ENCODE measurements at regions not wholly inside any gene's neighbourhood (a gene's known extent, or its start where the extent isn't known, plus 50 kb on each side); places are given as distances from the start of the nearest gene placed in this dataset.

DNA sequence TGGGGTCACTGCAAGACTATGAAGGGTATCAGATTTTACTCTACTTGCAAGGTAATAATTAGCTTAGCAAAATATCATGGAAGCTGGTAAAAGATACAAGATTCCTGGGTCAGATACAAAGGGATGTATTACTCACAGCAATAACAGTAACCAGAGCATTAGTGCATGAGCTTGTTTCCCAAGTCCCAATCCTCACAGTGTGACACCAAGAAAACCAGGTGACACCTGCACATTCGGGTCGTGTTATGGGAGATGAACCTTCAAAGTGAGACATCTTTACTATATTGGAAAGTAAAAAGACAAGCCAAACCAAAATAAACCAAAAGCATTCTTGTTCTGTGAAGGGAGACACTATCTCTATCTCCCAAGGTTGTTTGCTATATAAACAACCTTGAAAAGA lies 528.7 kb upstream of the TGFBR2 start:
- TF ChIP-seq, protein P1, sequence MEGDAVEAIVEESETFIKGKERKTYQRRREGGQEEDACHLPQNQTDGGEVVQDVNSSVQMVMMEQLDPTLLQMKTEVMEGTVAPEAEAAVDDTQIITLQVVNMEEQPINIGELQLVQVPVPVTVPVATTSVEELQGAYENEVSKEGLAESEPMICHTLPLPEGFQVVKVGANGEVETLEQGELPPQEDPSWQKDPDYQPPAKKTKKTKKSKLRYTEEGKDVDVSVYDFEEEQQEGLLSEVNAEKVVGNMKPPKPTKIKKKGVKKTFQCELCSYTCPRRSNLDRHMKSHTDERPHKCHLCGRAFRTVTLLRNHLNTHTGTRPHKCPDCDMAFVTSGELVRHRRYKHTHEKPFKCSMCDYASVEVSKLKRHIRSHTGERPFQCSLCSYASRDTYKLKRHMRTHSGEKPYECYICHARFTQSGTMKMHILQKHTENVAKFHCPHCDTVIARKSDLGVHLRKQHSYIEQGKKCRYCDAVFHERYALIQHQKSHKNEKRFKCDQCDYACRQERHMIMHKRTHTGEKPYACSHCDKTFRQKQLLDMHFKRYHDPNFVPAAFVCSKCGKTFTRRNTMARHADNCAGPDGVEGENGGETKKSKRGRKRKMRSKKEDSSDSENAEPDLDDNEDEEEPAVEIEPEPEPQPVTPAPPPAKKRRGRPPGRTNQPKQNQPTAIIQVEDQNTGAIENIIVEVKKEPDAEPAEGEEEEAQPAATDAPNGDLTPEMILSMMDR (IDR thresholded peaks at IDR 0.05): no peak
- Mint-ChIP-seq H3K4me3 (ENCODE audit: unreplicated experiment) (no peak overlapping the region), H3K27me3 (ENCODE audit: low read depth) (peaks cover 1% of the 10 kb centered on the region), H3K4me1 (ENCODE audit: low read depth) (peaks cover 7% of the 10 kb centered on the region), H3K36me3 (ENCODE audit: low read depth) (peaks cover 5% of the 10 kb centered on the region), H3K9me3 (ENCODE audit: low read depth) (peaks cover 9% of the 10 kb centered on the region), H3K27ac (ENCODE audit: unreplicated experiment) (no peak overlapping the region)
- no peak for DNase-seq (ENCODE audit: low spot score)

DNA sequence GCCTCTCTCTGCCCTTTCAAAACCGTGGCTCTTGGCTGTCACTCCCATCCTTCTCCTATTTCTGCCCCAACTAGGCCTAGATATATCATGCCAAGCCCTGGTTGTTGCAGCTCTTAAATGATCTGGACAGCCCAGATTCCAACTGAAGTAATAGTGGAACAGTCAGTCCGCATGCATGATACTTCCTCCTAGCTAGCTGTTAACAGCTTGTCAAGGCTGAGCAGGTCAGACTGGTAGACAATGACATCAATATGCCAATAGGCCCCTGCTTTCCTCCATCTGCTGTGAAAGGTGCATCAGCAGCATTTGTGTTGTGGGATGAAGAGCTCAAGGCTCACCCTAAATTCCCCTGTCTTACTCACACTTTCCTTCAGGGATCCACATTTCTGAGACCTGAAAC lies 527.7 kb upstream of the TGFBR2 start:
- TF ChIP-seq, protein P1 (IDR thresholded peaks at IDR 0.05): no peak
- no peak overlapping the region for H3K27ac Mint-ChIP-seq (ENCODE audit: unreplicated experiment)
- H3K36me3 Mint-ChIP-seq (ENCODE audit: low read depth): peaks cover 5% of the 10 kb centered on the region
- no peak for DNase-seq (ENCODE audit: low spot score)
- peaks cover 1% of the 10 kb centered on the region for H3K27me3 Mint-ChIP-seq (ENCODE audit: low read depth)
- H3K9me3 Mint-ChIP-seq (ENCODE audit: low read depth): peaks cover 9% of the 10 kb centered on the region
- H3K4me3 Mint-ChIP-seq (ENCODE audit: unreplicated experiment): no peak overlapping the region
- peaks cover 4% of the 10 kb centered on the region for H3K4me1 Mint-ChIP-seq (ENCODE audit: low read depth)

DNA sequence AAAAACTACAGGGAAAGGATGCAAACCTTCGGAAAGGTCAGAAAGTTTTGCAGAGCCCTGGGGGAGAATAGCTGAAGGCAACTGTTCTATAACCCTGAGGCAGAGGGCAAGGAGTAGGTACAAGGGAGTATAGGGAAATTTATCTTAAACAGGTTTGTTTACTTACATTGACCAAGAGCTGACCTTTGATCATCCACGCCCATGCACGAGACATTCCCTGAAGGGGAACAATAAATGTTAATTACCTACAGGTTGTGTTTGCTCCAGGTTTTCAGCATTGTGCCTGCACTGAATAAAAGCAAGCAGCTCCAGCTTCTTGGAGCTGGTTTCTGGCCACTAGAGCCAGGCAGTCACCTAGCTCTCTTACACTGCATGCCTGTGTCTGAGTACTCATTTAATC lies 524.5 kb upstream of the TGFBR2 start:
- Mint-ChIP-seq H3K27me3 (ENCODE audit: low read depth) (peaks cover 1% of the 10 kb centered on the region), H3K4me3 (ENCODE audit: unreplicated experiment) (no peak overlapping the region), H3K27ac (ENCODE audit: unreplicated experiment) (no peak overlapping the region), H3K36me3 (ENCODE audit: low read depth) (no peaks in the 10 kb centered on the region), H3K9me3 (ENCODE audit: low read depth) (no peaks in the 10 kb centered on the region), H3K4me1 (ENCODE audit: low read depth) (peaks cover 4% of the 10 kb centered on the region)
- DNase-seq (ENCODE audit: low spot score): no peak
- TF ChIP-seq, protein P1 (IDR thresholded peaks at IDR 0.05): no peak

DNA sequence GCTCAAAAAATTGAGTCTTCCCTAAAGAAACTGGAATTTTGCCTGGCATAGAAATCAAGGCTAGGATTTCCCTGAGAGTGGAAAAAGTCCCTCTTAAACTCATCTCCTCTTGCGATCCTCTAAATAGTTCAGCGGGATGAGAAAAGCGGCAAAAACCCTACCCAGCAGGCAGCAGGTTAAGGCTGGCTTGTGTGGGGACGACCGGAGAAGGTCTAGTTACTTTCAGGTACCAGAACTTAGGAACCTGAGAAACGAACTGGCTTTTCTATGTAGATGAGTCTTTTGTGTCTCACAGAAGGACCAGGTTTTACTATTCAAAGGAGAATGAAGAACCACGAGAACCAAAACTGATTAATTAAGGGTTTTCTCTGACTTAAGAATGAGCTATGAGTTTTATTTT lies 523.7 kb upstream of the TGFBR2 start:
- TF ChIP-seq, protein P1 (IDR thresholded peaks at IDR 0.05): no peak
- Mint-ChIP-seq H3K4me3 (ENCODE audit: unreplicated experiment) (no peak overlapping the region), H3K9me3 (ENCODE audit: low read depth) (no peaks in the 10 kb centered on the region), H3K36me3 (ENCODE audit: low read depth) (no peaks in the 10 kb centered on the region), H3K27ac (ENCODE audit: unreplicated experiment) (no peak overlapping the region), H3K4me1 (ENCODE audit: low read depth) (peaks cover 4% of the 10 kb centered on the region), H3K27me3 (ENCODE audit: low read depth) (peaks cover 1% of the 10 kb centered on the region)
- DNase-seq (ENCODE audit: low spot score): no peak

DNA sequence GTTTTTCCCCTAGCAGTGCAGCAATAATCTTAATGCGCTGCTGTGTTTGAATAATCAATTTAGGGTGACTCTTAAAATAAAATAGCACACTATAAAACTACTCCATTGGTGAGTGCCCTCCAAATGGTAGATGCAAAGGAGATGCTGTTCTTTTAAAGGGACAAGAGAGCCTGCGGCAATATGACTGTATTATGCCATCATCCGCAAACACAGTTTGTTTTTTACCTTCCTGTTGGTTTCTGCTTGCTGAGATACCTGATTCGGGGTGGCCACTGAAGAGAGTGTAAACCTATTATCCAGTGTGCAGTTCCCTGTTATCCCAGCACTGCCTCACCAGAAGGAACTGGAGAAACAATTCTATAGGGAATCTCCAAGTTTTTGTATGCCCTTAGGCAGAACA lies 523.1 kb upstream of the TGFBR2 start:
- no peak for DNase-seq (ENCODE audit: low spot score)
- TF ChIP-seq, protein P1 (IDR thresholded peaks at IDR 0.05): no peak
- H3K27ac Mint-ChIP-seq (ENCODE audit: unreplicated experiment): no peak overlapping the region
- no peak overlapping the region for H3K4me3 Mint-ChIP-seq (ENCODE audit: unreplicated experiment)
- no peaks in the 10 kb centered on the region for H3K9me3 Mint-ChIP-seq (ENCODE audit: low read depth)
- peaks cover 1% of the 10 kb centered on the region for H3K27me3 Mint-ChIP-seq (ENCODE audit: low read depth)
- H3K36me3 Mint-ChIP-seq (ENCODE audit: low read depth): no peaks in the 10 kb centered on the region
- peaks cover 4% of the 10 kb centered on the region for H3K4me1 Mint-ChIP-seq (ENCODE audit: low read depth)
